HCT116 (cell line): ENCODE measurements at regions not wholly inside any gene's neighbourhood (a gene's known extent, or its start where the extent isn't known, plus 50 kb on each side); places are given as distances from the start of the nearest gene placed in this dataset.

Source experiments
- ATAC-seq: fragments of 200-7000 bp; cut with Tn5 transposase; 2 replicates; pipeline ENCODE4 v1.9.1; 2020; ENCODE audit warnings: mild to moderate bottlenecking, moderate library complexity
- BruUV-seq: library from RNA; stranded (reverse); fragments of 400-500 nt; replicated peaks from 2 replicates; lab custom pipeline; 2021; lab: Mats Ljungman, UMichigan
- CTCF ChIA-PET: fragments of 300-600 bp; sonication (Branson Sonifier 250); formaldehyde crosslinking; loops from one replicate; lab custom pipeline; 2021; ENCODE audit warnings: antibody characterized with exemption; lab: Charles Lee
- POLR2A ChIA-PET: fragments of 300-600, 350-600 bp; sonication (Branson Sonifier 250); formaldehyde crosslinking; loops from one replicate; lab custom pipeline; 2021; ENCODE audit warnings: antibody characterized with exemption; lab: Charles Lee
- RAD21 ChIA-PET, 2 experiments: fragments of 300-600 bp; sonication (Branson Sonifier 250); formaldehyde crosslinking; loops; one replicate each; lab custom pipeline; 2023; ENCODE audit warnings: low total read pairs in 2 of 2; ENCODE audit not compliant: uncharacterized antibody in 2 of 2, unreplicated experiment in 2 of 2, low non-redundant PET in 1 of 2; lab: Charles Lee
- DNase-seq: peaks from one replicate; pipeline ENCODE4 v3.0.0-alpha.2; 2010; ENCODE audit warnings: low read depth, low spot score
- H2AFZ ChIP-seq: fragments of 200-600 bp; shearing (Covaris generic), sonication (generic); 2 replicates; pipeline ENCODE4 v1.6.1; 2017; ENCODE audit warnings: low read depth, mixed run types, mixed read lengths, antibody characterized with exemption, low read length; ENCODE audit not compliant: poor library complexity, severe bottlenecking
- H3K27ac ChIP-seq: 2 replicates; pipeline ENCODE4 v1.5.1; 2012; ENCODE audit warnings: low read depth, low read length
- H3K27me3 ChIP-seq: fragments of 200-600 bp; sonication (generic); 2 replicates; pipeline ENCODE4 v1.6.1; 2016; ENCODE audit warnings: mixed run types, low read length, mixed read lengths; ENCODE audit not compliant: insufficient read depth
- H3K36me3 ChIP-seq, 2 experiments: fragments of 200-500 bp in 1 of 2; fragments of 200-600 bp in 1 of 2; sonication (Bioruptor generic) in 1 of 2; sonication (generic) in 1 of 2; 2 replicates each; pipeline versions ENCODE4 v1.5.1 to v1.6.1; 2014 to 2016; ENCODE audit warnings: low read length in 2 of 2, inconsistent platforms in 1 of 2, mixed read lengths in 1 of 2, mixed run types in 1 of 2; ENCODE audit not compliant: insufficient read depth in 2 of 2, control insufficient read depth in 1 of 2
- H3K4me1 ChIP-seq, 2 experiments: fragments of 200-600 bp in 1 of 2; sonication (generic) in 1 of 2; 2 replicates each; pipeline versions ENCODE4 v1.5.1 to v1.6.1; 2012 to 2017; ENCODE audit warnings: low read length in 2 of 2, inconsistent platforms in 1 of 2, mild to moderate bottlenecking in 1 of 2, mixed read lengths in 1 of 2, mixed run types in 1 of 2, moderate library complexity in 1 of 2; ENCODE audit not compliant: insufficient read depth in 2 of 2, control insufficient read depth in 1 of 2
- H3K4me2 ChIP-seq: fragments of 200-600 bp; sonication (generic); 2 replicates; pipeline ENCODE4 v1.6.1; 2017; ENCODE audit warnings: mixed run types, low read length, mixed read lengths
- H3K4me3 ChIP-seq, 2 experiments: fragments of 200-600 bp in 1 of 2; sonication (generic) in 1 of 2; replicated peaks in 1 of 2; 2 replicates each; pipeline ENCODE4 v1.5.1; 2011 to 2016; ENCODE audit warnings: low read length in 2 of 2, control low read depth in 1 of 2, low read depth in 1 of 2, mild to moderate bottlenecking in 1 of 2, mixed read lengths in 1 of 2, mixed run types in 1 of 2
- H3K79me2 ChIP-seq: fragments of 200-600 bp; sonication (generic); 2 replicates; pipeline ENCODE4 v1.6.1; 2017; ENCODE audit warnings: mild to moderate bottlenecking, mixed run types, low read length, moderate library complexity, mixed read lengths; ENCODE audit not compliant: insufficient read depth
- H3K9ac ChIP-seq: fragments of 200-600 bp; sonication (generic); 2 replicates; pipeline ENCODE4 v1.6.1; 2016; ENCODE audit warnings: low read length, mixed read lengths
- H3K9me2 ChIP-seq: fragments of 200-600 bp; sonication (generic), shearing (Covaris generic); 2 replicates; pipeline ENCODE4 v1.6.1; 2017; ENCODE audit warnings: mixed run types, mild to moderate bottlenecking, moderate library complexity; ENCODE audit not compliant: insufficient read depth
- H3K9me3 ChIP-seq, 2 experiments: fragments of 200-500 bp in 1 of 2; fragments of 200-600 bp in 1 of 2; sonication (Bioruptor generic) in 1 of 2; sonication (generic) in 1 of 2; 2 replicates each; pipeline ENCODE4 v1.6.1; 2014 to 2017; ENCODE audit warnings: low read length in 2 of 2, mixed read lengths in 2 of 2, inconsistent platforms in 1 of 2, low read depth in 1 of 2, mild to moderate bottlenecking in 1 of 2, mixed run types in 1 of 2, moderate library complexity in 1 of 2; ENCODE audit not compliant: control insufficient read depth in 1 of 2, insufficient read depth in 1 of 2
- H4K20me1 ChIP-seq: fragments of 200-600 bp; sonication (generic), shearing (Covaris generic); 2 replicates; pipeline ENCODE4 v1.6.1; 2017; ENCODE audit warnings: mixed run types, mild to moderate bottlenecking, moderate library complexity; ENCODE audit not compliant: insufficient read depth
- ATF3 ChIP-seq: IDR thresholded peaks from 2 replicates; pipeline ENCODE4 v1.6.1; 2012
- CBX3 ChIP-seq: IDR thresholded peaks from 2 replicates; pipeline ENCODE4 v1.6.1; 2012; ENCODE audit warnings: low read depth
- EZH2phosphoT487 ChIP-seq: fragments of 200-600 bp; IDR thresholded peaks from 2 replicates; pipeline ENCODE4 v1.6.1; 2018; ENCODE audit warnings: antibody characterized with exemption, borderline replicate concordance
- FOSL1 ChIP-seq: IDR thresholded peaks from 2 replicates; pipeline ENCODE4 v1.6.1; 2012; ENCODE audit warnings: low read depth
- JUND ChIP-seq: IDR thresholded peaks from 2 replicates; pipeline ENCODE4 v1.6.1; 2012
- RAD21 ChIP-seq: IDR thresholded peaks from 2 replicates; pipeline ENCODE4 v1.6.1; 2012; ENCODE audit warnings: low read depth, mild to moderate bottlenecking
- SIN3A ChIP-seq: IDR thresholded peaks from 2 replicates; pipeline ENCODE4 v1.6.1; 2012; ENCODE audit warnings: low read depth
- SP1 ChIP-seq: IDR thresholded peaks from 2 replicates; pipeline ENCODE4 v1.6.1; 2012; ENCODE audit warnings: low read depth
- TCF7L2 ChIP-seq: IDR thresholded peaks from 2 replicates; pipeline ENCODE4 v1.7.0; 2011; ENCODE audit warnings: borderline replicate concordance, inconsistent platforms; ENCODE audit not compliant: insufficient read depth, insufficient read length; ENCODE audit errors: extremely low read depth
- YY1 ChIP-seq: IDR thresholded peaks from 2 replicates; pipeline ENCODE4 v1.6.1; 2011; ENCODE audit warnings: low read length, low read depth, moderate library complexity, mild to moderate bottlenecking; ENCODE audit not compliant: insufficient replicate concordance; ENCODE audit errors: extremely low read depth
- ZFX ChIP-seq: fragments of 450-650 bp; IDR thresholded peaks from 2 replicates; pipeline ENCODE4 v1.6.1; 2017
- ZNF274 ChIP-seq: fragments of 200-500 bp; sonication (Bioruptor generic); IDR thresholded peaks from 2 replicates; pipeline ENCODE4 v1.6.1; 2014; ENCODE audit warnings: mild to moderate bottlenecking, low read depth, low read length, inconsistent platforms
- intact Hi-C: fragments of 100-400 bp; cut with micrococcal nuclease; formaldehyde crosslinking; loops from 2 replicates; pipeline ENCODE4 v1.10.0; 2022
- TF ChIP-seq, protein P1 (sequence below): IDR thresholded peaks from 2 replicates; pipeline ENCODE4 v1.6.1; 2012; ENCODE audit warnings: low read depth

GRCh38 chrX:127888767-127889166, 163.4 kb downstream of the ACTRT1 start (continued):
- TF ChIP-seq CBX3 = no peak
- TF ChIP-seq SIN3A = no peak
- TF ChIP-seq ZNF274 = no peak
- no peak for TF ChIP-seq ZFX
- no peak for TF ChIP-seq ATF3
- TF ChIP-seq FOSL1 = no peak
- TF ChIP-seq EZH2phosphoT487 = no peak
- no peak for TF ChIP-seq YY1

DNA sequence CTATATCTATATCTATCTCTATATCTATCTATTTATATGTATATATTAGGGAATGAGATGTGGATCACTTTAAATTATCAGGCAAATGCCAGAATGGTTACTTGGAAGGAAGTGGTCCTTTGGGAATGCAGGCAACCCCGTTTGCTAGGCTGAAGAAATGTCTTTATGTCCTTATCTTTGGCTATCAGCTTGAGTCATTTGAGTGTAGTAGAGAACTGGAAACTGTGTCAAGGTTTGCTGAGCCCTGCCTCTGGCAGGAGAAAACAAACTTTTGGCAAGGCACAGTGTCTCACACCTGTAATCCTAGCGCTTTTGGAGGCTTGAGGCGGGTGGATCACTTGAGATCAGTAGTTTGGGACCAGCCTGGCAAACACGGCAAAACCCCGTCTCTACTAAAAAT, 167.3 kb downstream of the ACTRT1 start:
- RAD21 ChIA-PET = no interaction called here
- Histone ChIP-seq H3K9me2 (no peaks in the 10 kb centered on the region), H3K36me3 (no peaks in the 10 kb centered on the region), H3K4me3 (no peak overlapping the region), H3K27me3 (no peaks in the 10 kb centered on the region), H3K9ac (no peak overlapping the region), H3K9me3 (no peaks in the 10 kb centered on the region), H3K4me2 (no peak overlapping the region)
- CTCF ChIA-PET = no interaction called here
- no peak for ATAC-seq
- POLR2A ChIA-PET = no interaction called here
- TF ChIP-seq ATF3 (no peak), JUND (no peak), TCF7L2 (no peak), SIN3A (no peak), ZNF274 (no peak), SP1 (no peak), RAD21 (no peak)
- TF ChIP-seq, protein P1, sequence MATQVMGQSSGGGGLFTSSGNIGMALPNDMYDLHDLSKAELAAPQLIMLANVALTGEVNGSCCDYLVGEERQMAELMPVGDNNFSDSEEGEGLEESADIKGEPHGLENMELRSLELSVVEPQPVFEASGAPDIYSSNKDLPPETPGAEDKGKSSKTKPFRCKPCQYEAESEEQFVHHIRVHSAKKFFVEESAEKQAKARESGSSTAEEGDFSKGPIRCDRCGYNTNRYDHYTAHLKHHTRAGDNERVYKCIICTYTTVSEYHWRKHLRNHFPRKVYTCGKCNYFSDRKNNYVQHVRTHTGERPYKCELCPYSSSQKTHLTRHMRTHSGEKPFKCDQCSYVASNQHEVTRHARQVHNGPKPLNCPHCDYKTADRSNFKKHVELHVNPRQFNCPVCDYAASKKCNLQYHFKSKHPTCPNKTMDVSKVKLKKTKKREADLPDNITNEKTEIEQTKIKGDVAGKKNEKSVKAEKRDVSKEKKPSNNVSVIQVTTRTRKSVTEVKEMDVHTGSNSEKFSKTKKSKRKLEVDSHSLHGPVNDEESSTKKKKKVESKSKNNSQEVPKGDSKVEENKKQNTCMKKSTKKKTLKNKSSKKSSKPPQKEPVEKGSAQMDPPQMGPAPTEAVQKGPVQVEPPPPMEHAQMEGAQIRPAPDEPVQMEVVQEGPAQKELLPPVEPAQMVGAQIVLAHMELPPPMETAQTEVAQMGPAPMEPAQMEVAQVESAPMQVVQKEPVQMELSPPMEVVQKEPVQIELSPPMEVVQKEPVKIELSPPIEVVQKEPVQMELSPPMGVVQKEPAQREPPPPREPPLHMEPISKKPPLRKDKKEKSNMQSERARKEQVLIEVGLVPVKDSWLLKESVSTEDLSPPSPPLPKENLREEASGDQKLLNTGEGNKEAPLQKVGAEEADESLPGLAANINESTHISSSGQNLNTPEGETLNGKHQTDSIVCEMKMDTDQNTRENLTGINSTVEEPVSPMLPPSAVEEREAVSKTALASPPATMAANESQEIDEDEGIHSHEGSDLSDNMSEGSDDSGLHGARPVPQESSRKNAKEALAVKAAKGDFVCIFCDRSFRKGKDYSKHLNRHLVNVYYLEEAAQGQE = no peak
- TF ChIP-seq, all 23 proteins: peak for 0
- no peak for DNase-seq
- H3K27ac ChIP-seq = no peak overlapping the region
- no peaks in the 10 kb centered on the region for H4K20me1 ChIP-seq
- intact Hi-C loops = no loop called here
- H2AFZ ChIP-seq = no peak overlapping the region
- no peaks in the 10 kb centered on the region for H3K79me2 ChIP-seq
- BruUV-seq = no TSS peak
- H3K4me1 ChIP-seq = no peaks in the 10 kb centered on the region
